HEK293 (cell line): ENCODE measurements at regions not wholly inside any gene's neighbourhood (a gene's known extent, or its start where the extent isn't known, plus 50 kb on each side); places are given as distances from the start of the nearest gene placed in this dataset.

Source experiments
- CTCF ChIP-seq: fragments of 450-650 bp; formaldehyde crosslinking; IDR thresholded peaks from 2 replicates; pipeline ENCODE4 v1.5.1; 2016; ENCODE audit warnings: missing biosample characterization, missing genetic modification characterization
- KLF8 ChIP-seq: fragments of 450-650 bp; formaldehyde crosslinking; IDR thresholded peaks from 2 replicates; pipeline ENCODE4 v1.5.1; 2016; ENCODE audit warnings: missing biosample characterization, missing genetic modification characterization

- TF ChIP-seq CTCF (tag by site-specific recombination), result no peak
- TF ChIP-seq KLF8 (tag by site-specific recombination), result no peak
These were observed 1781.1 kb upstream of the TENM3 start for GRCh38 chr4:180462116-180462515.
